Testis (tissue), 2 donors: ENCODE measurements at regions not wholly inside any gene's neighbourhood (a gene's known extent, or its start where the extent isn't known, plus 50 kb on each side); places are given as distances from the start of the nearest gene placed in this dataset.

ENCODE experiments used
- DNase-seq: peaks from one replicate; pipeline ENCODE4 v3.0.0-alpha.2; 2019
- H3K27ac ChIP-seq, 2 donors: fragments of 200-600 bp; sonication (generic); one replicate each; pipeline ENCODE4 v1.5.1; 2019
- H3K27me3 ChIP-seq: fragments of 200-600 bp; sonication (generic); one replicate; pipeline ENCODE4 v1.5.1; 2019
- H3K36me3 ChIP-seq: fragments of 200-600 bp; sonication (generic); one replicate; pipeline ENCODE4 v1.5.1; 2017; ENCODE audit warnings: low read depth; ENCODE audit errors: missing control alignments
- H3K4me1 ChIP-seq: fragments of 200-600 bp; sonication (generic); one replicate; pipeline ENCODE4 v1.5.1; 2019
- H3K4me3 ChIP-seq, 2 donors: fragments of 200-600 bp; sonication (generic); one replicate each; pipeline ENCODE4 v1.5.1; 2017 to 2019
- H3K9me3 ChIP-seq: fragments of 200-600 bp; sonication (generic); one replicate; pipeline ENCODE4 v1.5.1; 2017
- POLR2A ChIP-seq: fragments of 450-650 bp; IDR thresholded peaks from one replicate; pipeline ENCODE4 v1.6.1; 2017; ENCODE audit warnings: antibody characterized with exemption, mild to moderate bottlenecking, moderate library complexity
- WGBS, 2 donors: methylation state at CpG; one replicate each; pipeline ENCODE4 v1.1.5; 2018; 5-methylcytosine and 5-hydroxymethylcytosine counted together
- intact Hi-C: fragments of 100-400 bp; cut with DNase I; formaldehyde crosslinking; loops from one replicate; pipeline ENCODE4 v1.15.1; 2023; ENCODE audit warnings: low total_unique reads
- TF ChIP-seq, protein P1 (sequence below), 3 experiments: fragments of 450-650 bp in 2 of 3; fragments of 200-600 bp in 1 of 3; sonication (generic) in 1 of 3; IDR thresholded peaks; one replicate each; pipeline ENCODE4 v1.5.1; 2016 to 2019; ENCODE audit warnings: antibody characterized with exemption in 3 of 3, mild to moderate bottlenecking in 2 of 3, moderate library complexity in 1 of 3

GRCh38 chr15:95590533-95591044, 739.9 kb upstream of the NR2F2 start:
- 42 to 54% methylated on average over 5 of the region's 5 CpGs for WGBS, 2 donors
- no peak for DNase-seq
- no peaks in the 10 kb centered on the region for H3K4me1 ChIP-seq
- no peaks in the 10 kb centered on the region for H3K36me3 ChIP-seq
- no peaks in the 10 kb centered on the region for H3K27me3 ChIP-seq
- TF ChIP-seq, protein P1, sequence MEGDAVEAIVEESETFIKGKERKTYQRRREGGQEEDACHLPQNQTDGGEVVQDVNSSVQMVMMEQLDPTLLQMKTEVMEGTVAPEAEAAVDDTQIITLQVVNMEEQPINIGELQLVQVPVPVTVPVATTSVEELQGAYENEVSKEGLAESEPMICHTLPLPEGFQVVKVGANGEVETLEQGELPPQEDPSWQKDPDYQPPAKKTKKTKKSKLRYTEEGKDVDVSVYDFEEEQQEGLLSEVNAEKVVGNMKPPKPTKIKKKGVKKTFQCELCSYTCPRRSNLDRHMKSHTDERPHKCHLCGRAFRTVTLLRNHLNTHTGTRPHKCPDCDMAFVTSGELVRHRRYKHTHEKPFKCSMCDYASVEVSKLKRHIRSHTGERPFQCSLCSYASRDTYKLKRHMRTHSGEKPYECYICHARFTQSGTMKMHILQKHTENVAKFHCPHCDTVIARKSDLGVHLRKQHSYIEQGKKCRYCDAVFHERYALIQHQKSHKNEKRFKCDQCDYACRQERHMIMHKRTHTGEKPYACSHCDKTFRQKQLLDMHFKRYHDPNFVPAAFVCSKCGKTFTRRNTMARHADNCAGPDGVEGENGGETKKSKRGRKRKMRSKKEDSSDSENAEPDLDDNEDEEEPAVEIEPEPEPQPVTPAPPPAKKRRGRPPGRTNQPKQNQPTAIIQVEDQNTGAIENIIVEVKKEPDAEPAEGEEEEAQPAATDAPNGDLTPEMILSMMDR (IDR thresholded peaks at IDR 0.05) = no peak
- no peak for TF ChIP-seq POLR2A
- intact Hi-C loops = no loop called here
- no peaks in the 10 kb centered on the region for H3K9me3 ChIP-seq
- no peak overlapping the region for H3K4me3 ChIP-seq
- H3K27ac ChIP-seq = no peak overlapping the region

DNA sequence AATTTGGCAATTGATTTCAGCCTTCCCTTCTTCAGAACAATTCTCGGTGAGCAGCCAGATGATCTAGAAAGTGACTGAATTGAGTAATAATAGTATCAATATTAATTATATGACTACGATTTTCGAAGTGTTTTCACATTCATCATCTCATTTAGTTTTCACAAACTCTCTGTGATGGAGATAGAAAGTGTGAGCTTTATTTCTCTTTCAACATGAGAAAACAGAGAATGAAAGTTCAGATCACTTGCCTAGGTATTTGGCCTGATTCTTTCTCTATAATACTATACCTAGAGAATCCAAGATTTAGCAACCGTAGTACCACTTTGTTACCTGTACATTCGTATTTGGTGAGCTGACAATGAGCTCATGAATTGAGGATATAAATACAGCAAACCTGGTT, 739.2 kb upstream of the NR2F2 start:
- H3K36me3 ChIP-seq = no peaks in the 10 kb centered on the region
- WGBS, 2 donors = 83 to 88% methylated on average over 5 of the region's 5 CpGs
- TF ChIP-seq, protein P1 (IDR thresholded peaks at IDR 0.05) = no peak
- TF ChIP-seq POLR2A = no peak
- intact Hi-C loops = no loop called here
- H3K9me3 ChIP-seq = no peaks in the 10 kb centered on the region
- no peak overlapping the region for H3K4me3 ChIP-seq
- H3K27me3 ChIP-seq = no peaks in the 10 kb centered on the region
- H3K4me1 ChIP-seq = no peaks in the 10 kb centered on the region
- H3K27ac ChIP-seq = no peak overlapping the region
- DNase-seq = no peak

GRCh38 chr15:95591886-95592285, 738.6 kb upstream of the NR2F2 start:
- no peak for TF ChIP-seq POLR2A
- TF ChIP-seq, protein P1 (IDR thresholded peaks at IDR 0.05) = no peak
- no peaks in the 10 kb centered on the region for H3K4me1 ChIP-seq
- H3K36me3 ChIP-seq = no peaks in the 10 kb centered on the region
- intact Hi-C loops = no loop called here
- H3K27ac ChIP-seq = no peak overlapping the region
- WGBS, 2 donors = 36 to 47% methylated on average over 3 of the region's 3 CpGs
- H3K9me3 ChIP-seq = no peaks in the 10 kb centered on the region
- DNase-seq = no peak
- H3K27me3 ChIP-seq = no peaks in the 10 kb centered on the region
- H3K4me3 ChIP-seq = no peak overlapping the region

- Histone ChIP-seq H3K4me1 (no peaks in the 10 kb centered on the region), H3K27me3 (no peaks in the 10 kb centered on the region), H3K27ac (no peak overlapping the region), H3K9me3 (no peaks in the 10 kb centered on the region), H3K36me3 (no peaks in the 10 kb centered on the region), H3K4me3 (no peak overlapping the region)
- WGBS, 2 donors = 87 to 88% methylated on average over 4 of the region's 4 CpGs
- TF ChIP-seq POLR2A = no peak
- TF ChIP-seq, protein P1 (IDR thresholded peaks at IDR 0.05) = no peak
- intact Hi-C loops = no loop called here
- DNase-seq = no peak
Measured at GRCh38 chr15:95594496-95594895, 736.0 kb upstream of the NR2F2 start.

DNA sequence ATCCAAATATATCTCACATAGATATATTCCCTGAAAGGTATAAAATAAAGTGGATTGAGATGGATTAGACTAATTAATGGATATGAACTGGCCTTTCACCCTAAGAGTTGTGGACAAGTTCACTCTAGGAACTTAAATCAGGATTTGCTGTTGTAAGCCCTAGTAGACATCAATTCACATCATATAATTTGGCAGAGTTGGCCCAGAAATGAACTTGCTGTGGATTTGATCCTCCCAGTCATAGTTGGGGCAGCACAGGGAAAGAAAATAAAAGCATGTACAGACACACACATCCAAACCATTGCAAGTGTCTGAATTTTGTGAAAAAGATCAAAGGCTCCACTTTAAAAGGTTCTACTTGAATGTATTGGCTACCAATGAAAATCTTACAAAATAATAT, 734.7 kb upstream of the NR2F2 start:
- H3K9me3 ChIP-seq = no peaks in the 10 kb centered on the region
- no peaks in the 10 kb centered on the region for H3K4me1 ChIP-seq
- intact Hi-C loops = no loop called here
- no peak overlapping the region for H3K27ac ChIP-seq
- no peaks in the 10 kb centered on the region for H3K27me3 ChIP-seq
- no peak overlapping the region for H3K4me3 ChIP-seq
- DNase-seq = no peak
- no peaks in the 10 kb centered on the region for H3K36me3 ChIP-seq
- TF ChIP-seq POLR2A = no peak
- TF ChIP-seq, protein P1 (IDR thresholded peaks at IDR 0.05) = no peak
